GM18517 (cell line): ENCODE measurements at regions not wholly inside any gene's neighbourhood (a gene's known extent, or its start where the extent isn't known, plus 50 kb on each side); places are given as distances from the start of the nearest gene placed in this dataset.

ENCODE experiments used
- ATAC-seq: cut with Tn5 transposase; IDR thresholded peaks from one replicate; pipeline ENCODE4 v1.9.1; 2021; ENCODE audit warnings: mild to moderate bottlenecking, moderate library complexity; ENCODE audit not compliant: unreplicated experiment

- ATAC-seq = no peak
Measured at GRCh38 chr13:76380446-76381065, 505.6 kb downstream of the KCTD12 start.

- no peak for ATAC-seq
Measured at GRCh38 chr13:76379341-76380105, 506.7 kb downstream of the KCTD12 start.

GRCh38 chr13:76378767-76379166, 507.4 kb downstream of the KCTD12 start:
- no peak for ATAC-seq

GRCh38 chr13:76363682-76364289, 522.4 kb downstream of the KCTD12 start:
- no peak for ATAC-seq

GRCh38 chr13:76361868-76362267, 524.3 kb downstream of the KCTD12 start:
- ATAC-seq = no peak

- no peak for ATAC-seq
Measured at GRCh38 chr13:76351541-76352229, 534.5 kb downstream of the KCTD12 start.

GRCh38 chr13:76350399-76350798, 535.8 kb downstream of the KCTD12 start:
- no peak for ATAC-seq

- ATAC-seq = no peak
Measured at GRCh38 chr13:76349700-76350099, 536.5 kb downstream of the KCTD12 start.

- ATAC-seq = no peak
Measured at GRCh38 chr13:76339649-76340048, 546.6 kb downstream of the KCTD12 start.

- ATAC-seq = no peak
Measured at GRCh38 chr13:76338003-76338402, 548.2 kb downstream of the KCTD12 start.

GRCh38 chr13:76336889-76337844, 549.0 kb downstream of the KCTD12 start:
- ATAC-seq = no peak

- ATAC-seq = no peak
Measured at GRCh38 chr13:76335463-76335862, 550.7 kb downstream of the KCTD12 start.

GRCh38 chr13:76331943-76332712, 554.1 kb downstream of the KCTD12 start:
- ATAC-seq = no peak

GRCh38 chr13:76330761-76331160, 555.4 kb downstream of the KCTD12 start:
- ATAC-seq = no peak

GRCh38 chr13:76329866-76330580, 556.2 kb downstream of the KCTD12 start:
- no peak for ATAC-seq

GRCh38 chr13:76329004-76329403, 557.2 kb downstream of the KCTD12 start:
- no peak for ATAC-seq

GRCh38 chr13:76326343-76326742, 559.9 kb downstream of the KCTD12 start:
- no peak for ATAC-seq

GRCh38 chr13:76319921-76320320, 566.3 kb downstream of the KCTD12 start:
- no peak for ATAC-seq

GRCh38 chr13:76316998-76317527, 569.1 kb downstream of the KCTD12 start:
- ATAC-seq = no peak
